ENCODE measurements at regions not wholly inside any gene's neighbourhood (a gene's known extent, or its start where the extent isn't known, plus 50 kb on each side); places are given as distances from the start of the nearest gene placed in this dataset.

- DNase-seq (ENCODE audit: low read depth), result no peak
Measured at GRCh38 chr10:62453274-62453673, 79.1 kb downstream of the ZNF365 start.

- no peak for DNase-seq (ENCODE audit: low read depth)
Measured at GRCh38 chr10:62454687-62455397, 80.7 kb downstream of the ZNF365 start.

- no peak for DNase-seq (ENCODE audit: low read depth)
Measured at GRCh38 chr10:62456611-62457101, 82.5 kb downstream of the ZNF365 start.

GRCh38 chr10:62457196-62457595, 83.0 kb downstream of the ZNF365 start:
- DNase-seq (ENCODE audit: low read depth), result no peak

- no peak for DNase-seq (ENCODE audit: low read depth)
Measured at GRCh38 chr10:62457598-62457997, 83.4 kb downstream of the ZNF365 start.

GRCh38 chr10:62459072-62459471, 84.9 kb downstream of the ZNF365 start:
- DNase-seq (ENCODE audit: low read depth), result no peak

GRCh38 chr10:62459500-62459899, 85.3 kb downstream of the ZNF365 start:
- DNase-seq (ENCODE audit: low read depth), result no peak

- DNase-seq (ENCODE audit: low read depth), result no peak
Measured at GRCh38 chr10:62460393-62460792, 86.2 kb downstream of the ZNF365 start.

GRCh38 chr10:62461120-62461519, 87.0 kb downstream of the ZNF365 start:
- DNase-seq (ENCODE audit: low read depth), result no peak

- DNase-seq (ENCODE audit: low read depth), result no peak
Measured at GRCh38 chr10:62462461-62462860, 88.3 kb downstream of the ZNF365 start.

GRCh38 chr10:62463364-62463763, 89.2 kb downstream of the ZNF365 start:
- DNase-seq (ENCODE audit: low read depth), result no peak

GRCh38 chr10:62464308-62464707, 90.1 kb downstream of the ZNF365 start:
- DNase-seq (ENCODE audit: low read depth), result no peak

GRCh38 chr10:62466590-62466989, 92.4 kb downstream of the ZNF365 start:
- DNase-seq (ENCODE audit: low read depth), result no peak

- DNase-seq (ENCODE audit: low read depth), result no peak
Measured at GRCh38 chr10:62467527-62467926, 93.4 kb downstream of the ZNF365 start.

- DNase-seq (ENCODE audit: low read depth), result no peak
Measured at GRCh38 chr10:62471711-62472110, 97.5 kb downstream of the ZNF365 start.

- no peak for DNase-seq (ENCODE audit: low read depth)
Measured at GRCh38 chr10:62473241-62473640, 99.1 kb downstream of the ZNF365 start.

- DNase-seq (ENCODE audit: low read depth), result no peak
Measured at GRCh38 chr10:62475551-62475950, 101.4 kb downstream of the ZNF365 start.

GRCh38 chr10:62479523-62479922, 105.4 kb downstream of the ZNF365 start:
- no peak for DNase-seq (ENCODE audit: low read depth)

- DNase-seq (ENCODE audit: low read depth), result no peak
Measured at GRCh38 chr10:62480196-62480595, 106.0 kb downstream of the ZNF365 start.

GRCh38 chr10:62482581-62482980, 108.4 kb downstream of the ZNF365 start:
- no peak for DNase-seq (ENCODE audit: low read depth)

GRCh38 chr10:62491597-62491996, 117.4 kb downstream of the ZNF365 start:
- DNase-seq (ENCODE audit: low read depth), result no peak

- DNase-seq (ENCODE audit: low read depth), result no peak
Measured at GRCh38 chr10:62492012-62492869, 118.1 kb downstream of the ZNF365 start.

GRCh38 chr10:62492870-62493180, 118.7 kb downstream of the ZNF365 start:
- no peak for DNase-seq (ENCODE audit: low read depth)
